ENCODE measurements at regions not wholly inside any gene's neighbourhood (a gene's known extent, or its start where the extent isn't known, plus 50 kb on each side); places are given as distances from the start of the nearest gene placed in this dataset.
"Not testable (repeated sequence)": the region's sequence is repeated elsewhere in the genome, so short reads cannot be mapped to it uniquely, and the experiment has no call there.

DNA sequence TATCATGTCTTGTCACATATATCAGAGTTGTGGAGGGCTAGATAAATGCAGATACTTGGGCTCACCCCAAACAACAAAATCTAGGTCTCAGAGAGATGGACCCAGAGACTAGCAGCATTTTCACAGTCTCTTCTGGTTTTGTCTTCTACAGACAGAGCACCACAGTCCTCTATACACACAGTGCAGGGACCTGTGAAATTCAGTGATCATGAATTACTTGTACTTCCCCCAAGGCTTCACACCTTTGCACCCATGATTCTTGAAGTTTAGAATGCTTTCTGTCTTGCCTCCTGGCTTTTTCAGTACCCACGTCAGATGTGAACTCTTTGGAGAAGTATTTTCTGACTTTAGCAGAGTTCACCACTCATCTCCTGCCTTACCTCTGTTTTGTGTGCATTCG lies 371.5 kb upstream of the PRR16 start:
- FAIRE-seq, result no peak

DNA sequence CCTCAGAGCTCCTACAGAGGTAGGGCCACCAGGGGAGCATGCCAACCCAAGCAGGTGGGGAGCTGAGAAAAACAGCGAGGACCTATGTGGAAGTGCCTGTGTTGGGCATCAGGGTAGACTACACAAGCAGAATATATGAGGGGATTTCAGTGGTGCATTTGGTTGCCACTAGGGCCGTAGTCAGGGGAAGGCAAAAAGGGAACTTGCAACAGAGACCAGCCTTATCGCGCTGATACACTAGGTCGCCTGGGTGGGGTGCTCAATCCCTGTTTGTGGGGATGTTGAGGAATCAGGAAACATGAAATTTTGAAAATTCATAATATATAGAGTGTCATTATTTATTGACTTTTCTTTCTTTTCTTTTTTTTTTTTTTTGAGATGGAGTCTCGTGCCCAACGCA lies 370.9 kb upstream of the PRR16 start:
- no peak for FAIRE-seq

DNA sequence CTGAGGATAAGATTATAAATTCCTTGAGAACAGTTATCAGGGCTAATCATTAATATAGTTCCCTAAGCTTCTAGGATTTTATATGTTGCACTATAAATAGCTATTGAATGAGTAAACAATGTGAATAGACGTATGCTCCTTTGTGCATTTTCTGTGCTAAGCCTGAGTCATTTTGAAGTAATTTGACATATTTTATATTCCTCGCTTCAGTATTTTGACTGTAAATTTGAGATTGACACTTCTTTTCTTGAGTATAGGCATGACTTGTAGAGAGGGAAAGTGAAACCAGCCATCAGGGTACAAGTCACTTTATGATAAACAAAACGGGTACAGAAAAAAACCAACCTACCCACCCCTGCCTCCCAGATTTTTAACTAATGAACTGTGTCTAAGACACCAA lies 367.7 kb upstream of the PRR16 start:
- FAIRE-seq, result no peak

GRCh38 chr5:120098426-120098825 lies 365.7 kb upstream of the PRR16 start:
- FAIRE-seq, result no peak

- FAIRE-seq, result no peak
Measured at GRCh38 chr5:120098902-120099535, 365.1 kb upstream of the PRR16 start.

DNA sequence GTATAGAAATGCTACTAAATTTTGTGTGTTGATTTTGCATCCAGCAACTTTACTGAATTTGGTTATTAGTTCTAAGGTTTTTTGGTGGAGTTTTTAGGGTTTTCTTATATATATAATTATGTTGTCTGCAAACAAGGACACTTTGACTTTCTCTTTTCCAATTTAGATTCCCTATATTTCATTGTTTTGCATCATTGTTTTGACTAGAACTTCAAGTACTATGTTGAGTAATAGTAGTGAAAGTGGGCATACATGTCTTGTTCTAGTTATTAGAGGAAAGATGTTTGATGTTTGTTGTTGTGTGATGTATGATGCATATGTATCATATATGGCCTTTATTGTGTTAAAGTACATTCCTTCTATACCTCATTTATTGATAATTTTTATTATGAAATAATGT lies 362.3 kb upstream of the PRR16 start:
- FAIRE-seq, result no peak

- FAIRE-seq, result no peak
Measured at GRCh38 chr5:120103495-120103894, 360.6 kb upstream of the PRR16 start.

GRCh38 chr5:120106912-120107525 lies 357.1 kb upstream of the PRR16 start:
- no peak for FAIRE-seq

- no peak for FAIRE-seq
Measured at GRCh38 chr5:120108586-120109248, 355.4 kb upstream of the PRR16 start.

- peak; percentile 73 for FAIRE-seq
Measured at GRCh38 chr5:120122703-120123102, 341.4 kb upstream of the PRR16 start.

GRCh38 chr5:120124031-120124430 lies 340.1 kb upstream of the PRR16 start:
- FAIRE-seq, result no peak

GRCh38 chr5:120124961-120125360 lies 339.1 kb upstream of the PRR16 start:
- FAIRE-seq, result no peak

DNA sequence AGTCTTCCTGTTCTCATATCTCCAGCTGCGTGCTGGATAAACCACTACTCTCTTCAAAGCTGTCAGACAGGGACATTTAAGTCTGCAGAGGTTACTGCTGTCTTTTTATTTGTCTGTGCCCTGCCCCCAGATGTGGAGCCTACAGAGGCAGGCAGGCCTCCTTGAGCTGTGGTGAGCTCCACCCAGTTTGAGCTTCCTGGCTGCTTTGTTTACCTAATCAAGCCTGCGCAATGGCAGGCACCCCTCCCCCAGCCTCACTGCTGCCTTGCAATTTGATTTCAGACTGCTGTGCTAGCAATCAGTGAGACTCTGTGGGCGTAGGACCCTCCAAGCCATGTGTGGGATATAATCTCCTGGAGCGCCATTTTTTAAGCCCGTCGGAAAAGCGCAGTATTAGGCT lies 331.8 kb upstream of the PRR16 start:
- not testable (repeated sequence) for FAIRE-seq

GRCh38 chr5:120134944-120135343 lies 329.2 kb upstream of the PRR16 start:
- no peak for FAIRE-seq

- no peak for FAIRE-seq
Measured at GRCh38 chr5:120137582-120137981, 326.5 kb upstream of the PRR16 start.

DNA sequence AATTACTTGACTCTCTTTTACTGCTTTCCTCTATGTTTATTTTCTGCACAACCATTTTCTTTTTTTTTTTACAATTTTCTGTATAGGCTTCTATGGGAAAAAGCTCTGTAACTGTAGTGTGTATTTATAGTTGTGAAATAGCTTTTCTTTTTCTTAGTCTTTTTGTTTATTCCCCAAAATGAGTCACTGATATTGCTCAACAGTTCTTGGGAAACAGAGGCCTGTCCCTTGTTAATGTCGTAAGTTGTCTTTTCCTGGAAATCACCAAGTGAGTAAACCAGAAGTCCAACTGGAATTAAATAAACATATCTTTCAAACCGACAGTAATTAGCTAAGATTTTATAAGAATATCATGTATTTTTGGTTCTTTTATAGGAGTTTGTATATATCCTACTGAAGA lies 325.1 kb upstream of the PRR16 start:
- FAIRE-seq, result no peak

DNA sequence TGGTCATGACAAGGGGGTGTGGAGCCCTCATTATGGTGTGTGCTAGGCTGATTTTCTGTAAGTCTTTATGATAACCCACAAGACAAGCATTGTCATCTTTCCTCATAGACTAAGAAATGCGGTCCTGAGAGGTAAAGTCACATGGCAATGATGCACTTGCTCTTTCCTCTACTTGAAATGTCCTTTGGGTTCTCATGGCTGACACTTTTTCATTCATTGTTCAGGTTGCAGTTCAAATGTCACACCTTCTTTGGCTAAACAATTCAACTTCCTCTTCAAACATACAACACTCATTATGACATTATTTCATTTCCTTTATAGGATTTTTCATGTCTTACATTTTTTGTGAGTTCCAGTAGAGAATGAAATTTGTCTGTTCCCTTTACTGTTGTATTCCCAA lies 323.6 kb upstream of the PRR16 start:
- FAIRE-seq, result no peak

- no peak for FAIRE-seq
Measured at GRCh38 chr5:120141076-120141475, 323.0 kb upstream of the PRR16 start.

DNA sequence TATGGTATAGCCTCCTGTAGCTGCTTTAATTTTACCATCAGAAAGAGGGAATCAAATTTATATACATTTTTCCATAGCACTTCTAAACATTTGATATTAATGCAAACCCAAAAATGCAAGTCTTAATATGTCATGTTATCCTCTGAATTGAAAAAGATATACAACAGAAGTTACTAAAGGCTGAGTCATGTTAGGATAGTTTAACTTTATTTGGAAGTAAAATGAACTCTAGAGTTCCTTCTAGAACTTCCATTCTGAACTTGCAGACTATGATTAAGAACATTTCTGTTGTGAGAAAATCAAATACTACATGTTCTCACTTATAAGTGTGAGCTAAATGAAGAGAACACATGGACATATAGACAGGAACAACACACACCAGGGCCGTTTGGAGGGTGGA lies 317.3 kb upstream of the PRR16 start:
- no peak for FAIRE-seq

GRCh38 chr5:120147911-120148310 lies 316.2 kb upstream of the PRR16 start:
- not testable (repeated sequence) for FAIRE-seq

DNA sequence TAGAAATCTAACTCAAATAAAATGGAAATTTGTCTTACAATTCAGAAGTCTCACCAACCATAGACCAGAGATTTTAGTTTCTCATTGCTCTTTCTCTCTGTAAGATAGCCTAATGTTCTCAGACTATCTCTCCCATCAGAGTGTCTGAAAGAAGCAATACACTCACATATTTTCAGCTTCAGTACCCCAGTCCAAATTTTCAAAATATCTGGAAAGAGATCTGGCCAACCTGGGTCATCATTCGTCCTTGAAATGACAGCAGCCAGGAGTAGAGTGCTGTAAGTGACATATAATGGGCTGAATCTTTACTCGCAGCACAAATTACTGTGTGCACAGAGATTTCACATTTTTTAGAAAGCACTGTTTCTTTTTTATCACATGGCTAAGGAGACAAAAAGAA lies 313.3 kb upstream of the PRR16 start:
- no peak for FAIRE-seq

DNA sequence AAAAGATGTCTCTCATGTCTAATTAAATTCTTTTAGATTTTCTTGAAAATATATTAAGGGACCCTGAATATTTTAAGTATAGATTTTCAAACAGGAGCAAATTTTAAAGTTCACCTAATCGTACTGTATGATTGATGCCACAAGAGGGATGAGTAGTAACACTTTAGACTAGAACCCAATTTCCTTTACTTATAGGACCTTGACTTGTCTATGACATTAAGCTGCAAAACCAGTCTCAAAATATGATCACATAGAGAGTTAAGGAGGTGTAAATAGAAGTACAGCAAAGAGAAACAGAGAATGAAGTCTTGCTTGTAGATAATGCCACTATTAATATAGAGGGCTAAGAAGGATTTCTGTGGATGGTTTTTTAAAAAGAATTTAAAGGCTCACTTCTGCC lies 312.9 kb upstream of the PRR16 start:
- FAIRE-seq, result no peak

DNA sequence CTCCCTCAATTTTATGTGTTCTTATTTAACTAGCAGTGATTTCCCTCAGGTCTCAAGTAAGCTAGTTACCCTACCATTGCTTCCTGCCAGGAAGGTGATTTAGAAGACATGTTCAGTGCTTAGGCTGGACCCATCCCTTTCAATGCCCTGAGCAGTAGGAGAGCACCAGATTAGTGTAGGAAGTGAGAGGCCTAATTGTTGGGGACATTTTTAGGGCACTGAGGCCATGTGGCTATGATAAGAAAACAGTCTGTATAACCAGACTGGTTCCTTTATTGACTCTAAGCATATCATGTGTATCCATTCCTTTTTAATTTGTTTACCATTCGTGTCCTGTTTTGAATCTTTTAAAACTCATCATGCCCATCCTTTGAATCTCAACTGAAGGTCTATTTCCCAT lies 312.3 kb upstream of the PRR16 start:
- FAIRE-seq, result no peak

DNA sequence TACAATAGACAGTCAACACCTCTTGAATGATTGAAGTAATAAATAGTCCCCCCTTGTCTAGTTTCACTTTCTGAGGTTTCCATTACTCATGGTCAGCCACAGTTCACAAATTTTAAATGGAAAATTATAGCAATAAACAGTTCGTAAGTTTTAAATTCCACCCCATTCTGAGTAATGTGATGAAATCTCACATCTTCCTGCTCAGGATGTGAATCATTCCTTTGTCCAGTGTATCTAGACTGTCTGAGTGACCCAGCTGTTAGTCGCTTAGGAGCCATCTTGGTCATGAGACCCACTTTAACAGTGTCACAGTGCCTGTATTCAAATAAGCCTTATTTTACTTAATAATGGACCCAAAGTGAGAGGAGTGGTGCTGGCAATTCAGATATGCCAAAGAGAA lies 311.6 kb upstream of the PRR16 start:
- FAIRE-seq, result no peak

- no peak for FAIRE-seq
Measured at GRCh38 chr5:120152931-120153330, 311.2 kb upstream of the PRR16 start.

Measured in islet of Langerhans (tissue), 1 donor.